HuH-7 (cell line): ENCODE measurements at regions not wholly inside any gene's neighbourhood (a gene's known extent, or its start where the extent isn't known, plus 50 kb on each side); places are given as distances from the start of the nearest gene placed in this dataset.
A peak's percentile ranks its signal among the peaks of the same experiment; 100 is the strongest.

Experiments
- DNase-seq: peaks from one replicate; pipeline ENCODE4 v3.0.0; 2011; ENCODE audit warnings: low spot score

DNA sequence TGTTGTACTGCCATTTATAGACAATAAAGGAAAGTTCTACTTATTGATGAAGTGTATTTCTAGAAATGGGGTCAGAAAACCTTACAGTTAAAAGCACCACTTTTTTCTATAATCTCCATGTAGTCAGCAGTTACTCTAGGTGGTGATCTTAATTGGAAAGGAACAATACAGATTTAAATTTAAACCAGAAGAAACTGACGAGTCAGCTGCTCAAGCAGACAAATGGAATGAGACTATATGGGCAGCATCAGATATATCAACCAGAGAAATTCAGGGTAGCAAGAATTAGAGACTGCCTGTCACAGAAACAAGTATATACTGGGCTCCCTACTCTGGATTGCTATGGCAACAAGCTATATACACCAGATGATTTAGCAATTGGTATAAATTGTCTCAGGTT lies 99.6 kb upstream of the SCG2 start:
- no peak for DNase-seq

GRCh38 chr2:223700221-223700620 lies 98.1 kb upstream of the SCG2 start:
- no peak for DNase-seq

DNA sequence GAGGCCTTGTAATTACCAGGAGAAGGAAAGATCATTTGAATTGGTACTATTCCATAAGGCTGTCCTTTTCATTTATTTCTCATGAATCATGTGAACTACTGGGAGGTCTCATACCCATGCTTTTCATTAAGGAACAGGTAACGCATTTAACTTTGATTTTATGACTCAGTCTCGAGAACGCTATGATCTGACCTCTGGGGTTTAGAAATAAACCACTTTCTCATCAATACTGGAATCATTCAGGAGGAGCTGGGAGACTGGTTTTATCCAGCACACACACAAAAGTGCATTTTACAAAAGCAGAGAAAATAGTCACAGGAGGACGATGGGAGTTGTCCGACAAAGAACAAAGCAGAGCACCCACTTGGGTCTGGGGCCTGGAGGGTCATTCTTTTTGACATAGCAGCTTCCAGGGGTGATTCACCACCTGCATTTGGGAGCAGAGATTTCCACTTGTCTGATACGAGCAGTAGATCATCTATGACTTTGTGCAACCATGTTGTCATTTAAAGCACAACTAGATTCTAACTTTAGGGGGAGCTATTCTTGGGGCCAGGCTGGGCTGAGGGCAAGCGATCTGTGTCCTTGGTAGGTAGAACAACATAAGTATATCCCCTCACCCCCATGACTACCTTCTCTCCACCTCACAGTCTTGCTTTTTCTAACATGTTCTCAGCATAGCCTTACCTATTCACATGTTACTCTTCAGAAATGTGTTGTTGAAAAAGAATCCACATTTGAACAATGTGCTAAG lies 95.9 kb upstream of the SCG2 start:
- DNase-seq: no peak

GRCh38 chr2:223697316-223697891 lies 95.2 kb upstream of the SCG2 start:
- no peak for DNase-seq

DNA sequence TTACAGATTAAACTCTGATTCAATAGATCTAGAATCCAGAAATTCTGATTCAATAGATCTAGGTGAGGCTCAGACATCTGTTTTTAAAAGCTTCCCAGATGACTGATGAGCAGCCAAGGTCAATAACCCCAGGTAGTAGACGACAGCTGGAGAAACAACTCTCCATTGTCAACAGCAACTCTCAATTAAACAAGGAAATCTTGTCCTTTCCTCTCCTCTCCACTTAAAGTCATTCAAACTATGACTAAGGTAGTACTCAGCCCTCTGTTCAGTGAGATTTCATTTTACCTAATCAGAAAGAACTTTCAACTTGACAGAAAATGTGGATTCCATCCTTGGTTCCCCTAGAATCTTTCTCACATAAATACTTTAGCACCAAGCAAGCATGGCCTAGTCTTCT lies 94.6 kb upstream of the SCG2 start:
- no peak for DNase-seq

GRCh38 chr2:223692191-223692947 lies 90.2 kb upstream of the SCG2 start:
- DNase-seq: peak; percentile 49

DNA sequence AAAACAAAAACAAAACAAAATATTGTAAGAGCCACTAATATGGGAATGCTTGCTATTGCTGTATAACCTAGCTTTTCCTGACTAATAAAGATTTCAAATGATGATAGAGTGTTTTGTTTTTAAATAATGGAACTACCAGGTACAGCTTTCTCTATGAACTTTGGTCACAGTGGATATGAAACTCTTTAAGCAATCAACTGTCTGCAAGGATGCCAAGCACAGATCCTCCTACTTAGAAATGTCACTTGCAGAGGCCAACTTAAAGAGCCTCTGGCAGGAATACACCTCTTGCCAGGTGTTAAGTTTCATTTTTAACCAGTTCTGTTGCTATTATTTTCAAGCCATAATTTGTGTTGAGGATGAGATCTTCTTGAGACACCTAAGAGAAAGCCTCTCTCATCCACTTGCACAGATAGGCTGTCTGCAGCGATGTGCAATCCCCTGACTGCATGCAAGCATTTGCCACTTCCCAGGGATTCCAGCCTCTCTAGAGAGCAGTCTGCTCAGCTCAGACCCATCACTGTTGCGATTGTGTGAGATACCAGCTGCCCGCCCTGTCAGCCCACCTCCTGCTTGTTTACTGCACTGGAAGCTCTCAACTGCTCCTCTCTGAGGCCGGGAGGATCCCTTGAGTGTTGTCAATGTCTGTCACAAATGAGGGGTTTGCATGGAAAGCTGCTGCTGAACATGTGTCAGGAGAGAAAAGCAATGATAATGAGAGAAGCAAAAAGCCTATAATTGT lies 86.1 kb upstream of the SCG2 start:
- DNase-seq: no peak

- no peak for DNase-seq
Observed at GRCh38 chr2:223681125-223681524, 79.0 kb upstream of the SCG2 start.

GRCh38 chr2:223674998-223675609 lies 72.9 kb upstream of the SCG2 start:
- peak; percentile 26 for DNase-seq

DNA sequence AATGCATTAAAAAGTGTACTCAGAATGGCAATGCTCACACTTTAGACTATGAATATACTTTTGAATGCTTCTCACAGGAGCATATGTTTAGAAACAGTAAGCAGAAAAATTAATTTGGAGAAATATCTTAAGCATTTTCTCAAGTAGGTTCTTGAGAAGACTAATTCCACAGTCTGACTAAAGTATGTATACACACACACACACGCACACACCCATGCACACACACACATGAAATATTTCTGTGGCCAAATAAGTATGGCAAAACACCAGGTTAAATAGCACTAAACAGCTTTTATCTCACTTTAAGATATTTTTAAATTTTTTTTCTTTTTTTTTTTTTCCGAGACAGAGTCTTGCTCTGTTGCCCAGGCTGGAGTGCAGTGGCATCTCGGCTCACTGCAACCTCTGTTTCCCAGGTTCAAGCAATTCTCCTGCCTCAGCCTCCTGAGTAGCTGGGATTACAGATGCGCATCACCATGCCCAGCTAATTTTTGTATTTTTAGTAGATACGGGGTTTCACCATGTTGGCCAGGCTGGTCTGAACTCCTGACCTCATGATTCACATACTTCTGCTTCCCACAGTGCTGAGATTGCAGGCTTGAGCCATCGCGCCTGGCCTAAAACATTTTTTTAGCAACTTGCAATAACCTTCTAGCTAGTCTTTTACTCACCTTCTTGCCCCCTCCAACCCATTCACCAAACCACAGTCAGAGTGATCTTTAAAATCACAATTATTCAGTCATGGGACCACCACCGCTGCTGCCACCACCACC lies 67.5 kb upstream of the SCG2 start:
- DNase-seq: no peak

GRCh38 chr2:223668302-223668998 lies 66.3 kb upstream of the SCG2 start:
- no peak for DNase-seq

DNA sequence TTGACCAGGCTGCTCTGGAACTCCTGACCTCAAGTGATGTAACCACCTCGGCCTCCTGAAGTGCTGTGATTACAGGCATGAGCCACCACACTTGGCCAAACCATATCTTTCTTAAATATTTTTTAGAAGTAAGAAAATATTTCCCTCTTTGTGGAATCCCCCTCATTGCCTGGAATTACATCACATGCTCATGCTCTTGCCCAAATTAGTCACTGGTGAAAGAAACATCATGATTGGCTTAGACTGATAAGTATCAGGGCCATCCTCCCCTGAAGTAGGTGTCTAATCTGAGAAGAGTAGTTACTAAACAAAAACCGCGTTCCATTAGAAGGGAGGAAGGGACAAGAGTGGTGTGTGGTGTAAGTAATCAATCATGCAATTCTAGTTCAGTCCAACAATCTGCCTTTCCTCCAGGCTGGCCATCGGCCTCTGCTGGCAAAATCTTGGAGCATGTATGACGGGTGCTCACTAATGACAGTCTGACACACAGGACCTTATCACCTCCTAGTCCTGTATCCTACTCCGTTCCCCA lies 52.3 kb upstream of the SCG2 start:
- no peak for DNase-seq

DNA sequence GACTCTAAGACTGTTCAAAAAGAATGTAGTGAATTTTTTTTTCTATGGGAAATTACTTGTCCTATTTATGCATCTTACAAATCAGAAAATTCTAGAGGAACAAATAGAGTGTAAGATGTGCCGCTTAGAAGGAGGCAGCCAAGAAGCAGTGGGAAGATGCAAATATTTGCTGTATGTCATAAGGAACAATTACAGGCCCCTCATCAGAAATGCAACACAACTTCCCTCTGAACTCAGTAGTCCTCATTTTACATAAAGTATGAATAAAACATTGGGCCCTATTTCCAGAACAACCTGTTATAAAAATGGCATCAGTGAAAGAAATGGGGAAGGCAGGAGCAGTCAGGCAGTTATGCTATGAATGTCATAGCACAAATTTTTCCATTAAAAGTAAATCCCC lies 50.7 kb upstream of the SCG2 start:
- DNase-seq: no peak

- no peak for DNase-seq
Observed at GRCh38 chr2:223652122-223652521, 50.0 kb upstream of the SCG2 start.
